Lower leg skin (tissue), 3 donors: ENCODE measurements at regions not wholly inside any gene's neighbourhood (a gene's known extent, or its start where the extent isn't known, plus 50 kb on each side); places are given as distances from the start of the nearest gene placed in this dataset.

Experiments
- POLR2A ChIP-seq, 2 donors: fragments of 450-650 bp; IDR thresholded peaks; one replicate each; pipeline ENCODE4 v1.6.1; 2016 to 2017; ENCODE audit warnings: antibody characterized with exemption in 2 of 2, mild to moderate bottlenecking in 1 of 2, moderate library complexity in 1 of 2
- TF ChIP-seq, protein P1 (sequence below), 3 donors: fragments of 450-650 bp; IDR thresholded peaks; one replicate each; pipeline ENCODE4 v1.5.1; 2016; ENCODE audit warnings: antibody characterized with exemption in 3 of 3, mild to moderate bottlenecking in 3 of 3, moderate library complexity in 2 of 3

DNA sequence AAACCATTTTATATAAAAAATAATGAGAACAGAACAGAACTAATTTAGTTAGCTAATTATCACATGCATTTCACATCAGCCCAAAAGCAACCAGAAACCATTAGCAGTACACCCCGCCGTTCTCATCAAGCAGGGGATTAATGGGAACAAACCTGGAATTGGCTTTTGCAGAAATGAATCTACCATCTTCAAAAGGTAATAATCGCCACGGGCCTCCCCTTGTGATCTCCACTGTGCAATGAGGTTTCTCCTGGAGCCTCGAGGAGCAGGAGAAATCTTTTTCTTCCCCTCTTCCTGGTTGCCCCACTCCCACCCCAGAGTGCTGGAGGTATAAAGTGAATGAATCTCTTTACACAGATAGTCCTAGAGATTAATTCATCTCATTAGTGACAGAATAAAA is 1003.5 kb downstream of the AGBL1 start:
- TF ChIP-seq, protein P1, sequence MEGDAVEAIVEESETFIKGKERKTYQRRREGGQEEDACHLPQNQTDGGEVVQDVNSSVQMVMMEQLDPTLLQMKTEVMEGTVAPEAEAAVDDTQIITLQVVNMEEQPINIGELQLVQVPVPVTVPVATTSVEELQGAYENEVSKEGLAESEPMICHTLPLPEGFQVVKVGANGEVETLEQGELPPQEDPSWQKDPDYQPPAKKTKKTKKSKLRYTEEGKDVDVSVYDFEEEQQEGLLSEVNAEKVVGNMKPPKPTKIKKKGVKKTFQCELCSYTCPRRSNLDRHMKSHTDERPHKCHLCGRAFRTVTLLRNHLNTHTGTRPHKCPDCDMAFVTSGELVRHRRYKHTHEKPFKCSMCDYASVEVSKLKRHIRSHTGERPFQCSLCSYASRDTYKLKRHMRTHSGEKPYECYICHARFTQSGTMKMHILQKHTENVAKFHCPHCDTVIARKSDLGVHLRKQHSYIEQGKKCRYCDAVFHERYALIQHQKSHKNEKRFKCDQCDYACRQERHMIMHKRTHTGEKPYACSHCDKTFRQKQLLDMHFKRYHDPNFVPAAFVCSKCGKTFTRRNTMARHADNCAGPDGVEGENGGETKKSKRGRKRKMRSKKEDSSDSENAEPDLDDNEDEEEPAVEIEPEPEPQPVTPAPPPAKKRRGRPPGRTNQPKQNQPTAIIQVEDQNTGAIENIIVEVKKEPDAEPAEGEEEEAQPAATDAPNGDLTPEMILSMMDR (IDR thresholded peaks at IDR 0.05), result no peak
- TF ChIP-seq POLR2A (IDR thresholded peaks at IDR 0.05), result no peak
